LNCaP clone FGC (cell line): ENCODE measurements at regions not wholly inside any gene's neighbourhood (a gene's known extent, or its start where the extent isn't known, plus 50 kb on each side); places are given as distances from the start of the nearest gene placed in this dataset.

Source experiments
- DNase-seq: peaks from one replicate; pipeline ENCODE4 v3.0.0-alpha.2; 2011; ENCODE audit warnings: low read depth
- H3K4me3 ChIP-seq: 2 replicates; pipeline ENCODE4 v1.5.1; 2011; ENCODE audit warnings: mild to moderate bottlenecking, low read depth, low read length, control low read depth
- TF ChIP-seq, protein P1 (sequence below): IDR thresholded peaks from 2 replicates; pipeline ENCODE4 v1.5.1; 2012; ENCODE audit warnings: mild to moderate bottlenecking; ENCODE audit not compliant: control insufficient read depth, insufficient read depth; ENCODE audit errors: extremely low read depth

DNA sequence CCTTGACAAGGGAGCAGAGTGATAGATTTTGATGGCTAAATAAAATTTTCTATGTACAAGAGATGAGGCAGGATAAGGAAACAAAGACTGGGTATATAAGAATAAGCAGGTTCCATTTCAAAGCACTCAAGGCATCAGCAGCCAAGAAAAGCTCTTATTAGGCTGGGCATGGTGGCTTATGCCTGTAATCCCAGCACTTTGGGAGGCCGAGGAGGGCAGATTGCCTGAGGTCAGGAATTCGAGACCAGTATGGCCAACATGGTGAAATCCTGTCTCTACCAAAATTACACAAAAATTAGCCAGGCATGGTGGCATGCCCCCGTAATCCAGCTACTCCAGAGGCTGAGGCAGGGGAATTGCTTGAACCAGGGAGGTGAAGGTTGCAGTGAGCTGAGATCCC lies 563.4 kb upstream of the CCDC179 start:
- H3K4me3 ChIP-seq = no peak overlapping the region
- no peak for DNase-seq
- TF ChIP-seq, protein P1, sequence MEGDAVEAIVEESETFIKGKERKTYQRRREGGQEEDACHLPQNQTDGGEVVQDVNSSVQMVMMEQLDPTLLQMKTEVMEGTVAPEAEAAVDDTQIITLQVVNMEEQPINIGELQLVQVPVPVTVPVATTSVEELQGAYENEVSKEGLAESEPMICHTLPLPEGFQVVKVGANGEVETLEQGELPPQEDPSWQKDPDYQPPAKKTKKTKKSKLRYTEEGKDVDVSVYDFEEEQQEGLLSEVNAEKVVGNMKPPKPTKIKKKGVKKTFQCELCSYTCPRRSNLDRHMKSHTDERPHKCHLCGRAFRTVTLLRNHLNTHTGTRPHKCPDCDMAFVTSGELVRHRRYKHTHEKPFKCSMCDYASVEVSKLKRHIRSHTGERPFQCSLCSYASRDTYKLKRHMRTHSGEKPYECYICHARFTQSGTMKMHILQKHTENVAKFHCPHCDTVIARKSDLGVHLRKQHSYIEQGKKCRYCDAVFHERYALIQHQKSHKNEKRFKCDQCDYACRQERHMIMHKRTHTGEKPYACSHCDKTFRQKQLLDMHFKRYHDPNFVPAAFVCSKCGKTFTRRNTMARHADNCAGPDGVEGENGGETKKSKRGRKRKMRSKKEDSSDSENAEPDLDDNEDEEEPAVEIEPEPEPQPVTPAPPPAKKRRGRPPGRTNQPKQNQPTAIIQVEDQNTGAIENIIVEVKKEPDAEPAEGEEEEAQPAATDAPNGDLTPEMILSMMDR = no peak

DNA sequence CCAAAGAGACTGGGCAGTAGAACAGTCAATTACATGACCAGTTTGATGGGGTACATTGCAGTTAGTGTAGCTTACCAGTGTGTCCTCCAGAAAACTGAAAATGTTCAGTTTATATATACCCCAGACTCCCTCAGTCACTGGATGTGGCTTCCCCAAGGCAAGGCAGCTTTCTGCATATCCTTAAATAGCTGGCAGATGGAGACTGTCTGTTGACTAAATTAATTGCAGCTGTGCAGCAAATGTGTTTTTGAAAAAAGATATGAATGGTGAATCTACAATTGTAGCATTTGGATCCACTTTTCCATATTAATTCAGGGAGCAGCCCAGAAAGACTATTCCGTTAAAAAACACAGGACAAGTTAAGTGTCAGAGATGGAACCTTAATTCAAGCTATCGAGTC lies 565.1 kb upstream of the CCDC179 start:
- H3K4me3 ChIP-seq = no peak overlapping the region
- TF ChIP-seq, protein P1 = no peak
- DNase-seq = no peak

DNA sequence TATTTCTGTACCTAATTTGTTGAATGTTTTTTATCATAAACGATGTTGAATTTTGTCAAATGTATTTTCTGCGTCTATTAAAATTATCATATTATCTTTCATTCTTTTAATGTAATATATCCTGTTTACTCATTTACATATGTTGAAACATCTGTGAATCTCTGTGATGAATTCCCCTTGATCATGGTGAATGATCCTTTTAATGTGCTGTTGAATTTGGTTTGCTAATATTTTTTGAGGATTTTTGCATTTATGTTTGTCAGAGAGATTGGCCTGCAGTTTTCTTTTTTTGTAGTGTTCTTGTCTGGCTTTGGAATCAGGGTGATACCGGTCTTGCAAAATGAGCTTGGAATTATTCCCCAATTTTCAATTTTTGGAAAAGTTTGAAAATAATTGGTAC lies 569.3 kb upstream of the CCDC179 start:
- no peak for DNase-seq
- TF ChIP-seq, protein P1 = no peak
- H3K4me3 ChIP-seq = no peak overlapping the region

DNA sequence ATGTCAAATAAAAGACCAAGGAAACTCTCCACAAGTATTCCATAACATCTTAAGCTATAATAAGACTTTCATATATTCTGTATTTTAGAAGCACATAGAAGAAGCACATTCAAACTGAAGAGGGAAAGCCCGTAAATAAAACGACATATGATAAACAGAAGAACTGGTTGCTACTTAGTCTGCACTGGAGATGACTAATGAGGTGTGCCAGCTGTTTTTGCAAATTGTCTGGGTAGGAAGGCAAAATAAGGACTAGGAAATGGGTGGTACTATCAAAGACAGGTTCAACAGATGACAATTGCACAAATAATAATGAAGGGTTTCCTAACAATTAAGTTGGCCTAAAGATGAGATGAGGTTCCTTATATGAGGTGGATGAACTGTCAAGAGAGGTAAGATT lies 593.2 kb upstream of the CCDC179 start:
- no peak overlapping the region for H3K4me3 ChIP-seq
- TF ChIP-seq, protein P1 = no peak

DNA sequence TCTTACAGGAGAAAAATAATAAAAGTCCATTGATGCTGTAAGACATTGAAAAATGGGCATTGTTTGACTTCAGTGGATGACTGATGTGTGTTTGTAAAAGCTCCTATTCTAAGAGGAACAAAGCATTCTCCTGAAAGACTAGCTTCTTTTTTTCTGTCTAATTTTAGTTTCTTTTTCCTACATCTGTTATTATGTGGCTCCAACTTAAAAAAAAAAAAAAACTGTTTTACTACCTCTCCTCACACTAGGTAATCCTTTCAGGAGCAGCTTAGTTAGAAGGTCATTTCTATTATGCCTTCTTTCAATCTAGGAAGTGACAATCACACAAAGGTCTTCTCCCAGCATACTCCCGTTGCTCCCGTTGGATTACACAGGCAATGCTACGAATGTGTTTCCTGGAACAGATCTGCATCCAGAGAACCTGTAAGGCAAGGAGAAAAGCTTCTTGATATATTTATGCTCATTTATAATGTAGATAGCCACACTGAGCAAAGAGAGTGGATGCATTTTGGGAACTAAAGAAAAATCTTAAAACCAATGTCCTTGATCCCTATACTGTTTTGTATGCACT lies 595.1 kb upstream of the CCDC179 start:
- no peak for DNase-seq
- TF ChIP-seq, protein P1 = no peak
- H3K4me3 ChIP-seq = no peak overlapping the region

More for the DNA sequence above, 593.2 kb upstream of the CCDC179 start:
- DNase-seq = no peak

DNA sequence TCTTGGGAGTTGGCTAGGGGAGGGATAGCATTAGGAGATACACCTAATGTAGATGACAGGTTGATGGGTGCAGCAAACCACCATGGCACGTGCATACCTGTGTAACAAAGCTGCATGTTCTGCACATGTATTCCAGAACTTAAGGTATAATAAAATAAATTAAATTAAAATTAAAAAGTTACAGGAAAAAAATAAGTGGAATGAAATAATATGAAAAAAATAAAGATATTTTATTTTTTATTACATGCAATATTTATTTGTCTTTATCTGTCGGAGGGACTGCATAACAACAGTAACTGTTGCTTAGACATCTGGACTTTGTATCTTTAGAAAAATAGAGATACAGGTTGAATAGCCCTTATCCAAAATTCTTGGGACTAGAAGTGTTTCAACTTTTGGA lies 597.4 kb upstream of the CCDC179 start:
- DNase-seq = no peak
- H3K4me3 ChIP-seq = no peak overlapping the region
- TF ChIP-seq, protein P1 = no peak

DNA sequence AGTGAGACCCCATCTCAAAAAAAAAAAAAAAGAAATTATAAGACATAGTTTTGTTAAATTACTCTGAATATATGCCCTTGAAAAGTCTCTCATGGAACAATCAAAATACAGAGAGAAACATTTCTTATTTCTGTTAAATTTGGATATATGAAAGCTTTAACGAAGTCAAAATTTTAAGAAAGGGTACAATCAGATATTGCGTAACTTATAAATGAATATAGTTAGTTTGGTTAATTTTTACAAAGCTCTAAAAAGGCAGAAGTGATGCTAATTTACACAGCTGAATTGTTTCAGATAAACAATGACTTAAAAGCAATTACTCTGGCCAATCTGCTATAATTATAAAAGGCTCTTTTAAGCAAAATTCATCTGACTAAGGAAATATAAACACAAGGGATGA lies 611.6 kb upstream of the CCDC179 start:
- no peak for DNase-seq
- TF ChIP-seq, protein P1 = no peak
- no peak overlapping the region for H3K4me3 ChIP-seq
